NCI-H446 (cell line): ENCODE measurements at regions not wholly inside any gene's neighbourhood (a gene's known extent, or its start where the extent isn't known, plus 50 kb on each side); places are given as distances from the start of the nearest gene placed in this dataset.

ENCODE experiments used
- DNase-seq, 2 experiments: peaks; one replicate each; lab custom pipeline; 2025; lab: John Stamatoyannopoulos, UW

GRCh38 chr6:111958534-111958933 lies 85.3 kb upstream of the FYN start:
- no peak for DNase-seq

- no peak for DNase-seq
Measured at GRCh38 chr6:111959766-111960165, 86.5 kb upstream of the FYN start.

GRCh38 chr6:111967131-111967530 lies 86.8 kb upstream of the CCN6 start:
- peak in 1 of 2 experiments; percentile 6 for DNase-seq

DNA sequence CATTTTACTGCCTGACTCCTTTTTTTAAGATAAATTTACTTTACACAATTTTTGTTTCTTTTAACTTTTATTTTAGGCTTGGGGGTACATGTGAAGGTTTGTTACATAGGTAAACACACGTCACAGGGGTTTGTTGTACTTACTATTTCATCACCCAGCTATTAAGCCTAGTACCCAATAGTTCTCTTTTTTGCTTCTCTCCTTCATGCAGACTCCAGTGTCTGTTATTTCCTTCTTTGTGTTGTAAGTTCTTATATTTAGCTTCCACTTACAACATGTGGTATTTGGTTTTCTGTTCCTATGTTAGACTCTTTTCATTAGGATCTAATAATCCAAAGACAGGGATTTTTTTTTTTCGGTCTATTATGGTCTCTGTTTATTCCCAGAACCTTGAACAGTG lies 83.5 kb upstream of the CCN6 start:
- no peak for DNase-seq

GRCh38 chr6:111971181-111971841 lies 82.6 kb upstream of the CCN6 start:
- peak in 1 of 2 experiments; percentile 63 for DNase-seq

DNA sequence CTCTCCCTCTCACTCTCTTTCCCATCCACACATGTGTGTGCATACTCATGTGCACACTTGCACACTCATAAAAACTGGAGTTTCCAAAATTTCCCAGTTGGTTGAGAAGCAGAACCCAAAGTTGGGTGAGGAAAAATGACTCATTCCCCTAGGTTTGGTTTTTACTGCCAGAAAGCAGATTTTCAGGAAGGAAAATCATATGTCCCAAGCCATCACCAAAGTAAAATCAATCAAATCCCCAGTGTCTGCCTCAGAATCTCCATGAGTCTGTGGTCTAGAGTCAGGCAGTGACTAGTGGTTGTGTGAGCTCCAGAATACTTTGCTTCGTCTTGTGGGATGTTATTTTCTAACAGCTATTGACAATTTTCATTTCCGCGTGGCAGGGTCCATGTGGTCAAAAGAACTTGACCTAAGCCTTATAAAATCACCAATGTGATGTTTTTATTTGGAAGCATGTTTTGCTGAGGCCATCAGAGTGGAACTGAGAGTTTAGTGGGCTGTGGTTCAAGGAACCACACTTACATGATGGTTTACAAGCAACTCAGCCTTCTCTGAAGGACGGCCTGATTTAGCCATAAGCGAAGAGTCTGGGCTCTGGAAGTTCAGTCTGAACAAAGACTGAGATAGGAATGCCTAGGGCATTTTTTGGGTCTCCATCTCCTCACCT lies 81.9 kb upstream of the CCN6 start:
- no peak for DNase-seq

GRCh38 chr6:111972745-111973117 lies 81.2 kb upstream of the CCN6 start:
- no peak for DNase-seq

GRCh38 chr6:111973118-111973761 lies 80.7 kb upstream of the CCN6 start:
- DNase-seq = no peak

DNA sequence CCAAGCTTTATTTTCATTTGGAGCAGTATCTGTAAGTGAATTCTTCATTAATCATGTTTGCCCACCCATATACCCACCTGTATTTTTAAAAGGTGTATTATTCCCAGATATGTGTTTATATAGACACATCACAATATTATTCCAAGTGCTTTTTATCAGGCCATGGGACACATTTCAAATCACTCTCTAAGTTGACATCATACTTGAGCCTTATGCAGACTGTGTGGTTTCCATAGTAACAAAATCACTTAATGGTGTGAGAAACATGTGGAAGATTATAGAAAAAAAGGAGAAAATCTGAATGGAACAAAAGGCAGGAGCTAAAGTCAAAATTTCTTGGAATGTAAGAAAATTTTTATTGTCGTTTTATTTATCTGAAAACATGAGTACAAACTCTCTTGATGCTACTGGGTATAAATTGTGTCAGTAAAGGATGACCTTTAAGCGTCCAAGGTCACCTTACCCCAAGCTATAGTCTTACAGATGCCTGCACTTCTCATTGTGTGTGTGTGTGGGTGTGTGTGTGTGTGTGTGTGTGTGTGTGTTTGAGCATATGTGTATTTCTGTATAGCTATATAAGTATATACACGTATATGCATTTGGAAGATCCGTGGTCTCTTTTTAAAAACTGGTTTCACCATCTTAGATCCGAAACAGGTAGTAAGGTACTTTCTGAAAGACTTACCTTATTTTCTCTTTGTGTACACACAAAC lies 79.8 kb upstream of the CCN6 start:
- DNase-seq = peak in 1 of 2 experiments; percentile 6

GRCh38 chr6:111975466-111975865 lies 78.4 kb upstream of the CCN6 start:
- no peak for DNase-seq

GRCh38 chr6:111976139-111976538 lies 77.8 kb upstream of the CCN6 start:
- no peak for DNase-seq

DNA sequence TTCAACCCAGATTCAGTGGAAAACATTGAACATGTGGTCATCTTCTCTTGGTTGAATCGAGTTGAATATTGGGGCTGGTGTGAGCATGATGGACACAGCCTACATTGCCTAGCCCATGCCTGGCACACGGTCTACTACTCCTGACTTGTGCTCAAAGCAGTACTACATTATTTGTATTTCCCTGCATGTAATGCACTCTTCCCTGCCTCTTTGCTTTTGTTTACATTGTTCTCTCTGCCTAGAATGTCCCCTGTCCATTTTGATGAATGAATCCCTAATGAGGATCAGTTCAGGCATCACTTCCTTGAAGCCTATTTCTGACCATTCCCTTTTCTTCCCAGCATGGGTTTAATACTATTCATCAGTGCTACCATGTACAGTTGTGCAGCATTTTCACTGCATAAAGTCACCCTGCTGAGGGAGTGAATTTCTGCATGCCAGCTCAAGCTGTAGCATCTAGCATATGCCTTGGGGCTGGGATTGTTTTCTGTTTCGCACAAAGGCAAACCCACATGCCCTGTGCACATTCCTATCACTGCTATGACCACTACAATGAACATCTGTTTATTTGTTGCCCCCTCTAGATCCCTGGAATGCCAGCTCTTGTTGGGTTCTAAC lies 75.3 kb upstream of the CCN6 start:
- no peak for DNase-seq

DNA sequence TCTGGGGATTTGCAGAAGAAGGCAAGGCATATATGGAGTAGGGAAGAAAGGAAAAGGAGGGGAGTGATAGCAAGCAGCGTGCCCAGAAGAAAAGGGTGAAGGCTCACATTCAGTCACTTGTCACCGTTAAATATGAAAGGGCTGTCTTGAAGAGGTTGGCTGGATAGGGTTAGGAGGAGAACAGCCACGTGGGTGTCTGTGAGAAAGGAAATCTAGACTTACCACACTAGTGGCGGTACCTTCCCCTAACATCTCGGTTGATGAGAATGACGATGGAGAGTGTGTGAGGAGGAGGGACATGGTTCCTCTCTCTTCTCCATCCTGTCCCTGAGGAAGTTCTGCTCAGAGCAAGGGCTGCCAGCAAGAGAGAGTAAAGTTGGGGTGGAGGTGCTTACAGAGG lies 74.3 kb upstream of the CCN6 start:
- no peak for DNase-seq

DNA sequence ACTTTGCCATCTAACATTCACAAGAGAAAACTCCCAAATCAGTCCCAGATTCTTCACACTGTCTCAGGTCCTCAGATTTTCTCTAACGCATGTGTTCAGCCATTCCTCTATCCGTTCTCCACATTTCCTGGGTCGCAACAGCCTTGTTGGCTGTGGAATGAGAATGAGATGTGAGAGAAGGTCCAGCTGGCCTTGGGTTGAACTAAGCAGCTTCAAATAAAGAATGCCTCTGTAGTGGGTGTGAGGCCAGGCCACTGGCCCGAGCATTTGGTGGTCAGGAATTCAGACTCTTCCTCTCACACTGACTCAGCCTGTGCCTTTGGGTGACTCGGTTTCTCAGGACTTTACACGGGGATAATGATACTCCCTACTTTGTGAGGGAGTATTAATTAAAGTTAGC lies 73.8 kb upstream of the CCN6 start:
- DNase-seq = no peak

DNA sequence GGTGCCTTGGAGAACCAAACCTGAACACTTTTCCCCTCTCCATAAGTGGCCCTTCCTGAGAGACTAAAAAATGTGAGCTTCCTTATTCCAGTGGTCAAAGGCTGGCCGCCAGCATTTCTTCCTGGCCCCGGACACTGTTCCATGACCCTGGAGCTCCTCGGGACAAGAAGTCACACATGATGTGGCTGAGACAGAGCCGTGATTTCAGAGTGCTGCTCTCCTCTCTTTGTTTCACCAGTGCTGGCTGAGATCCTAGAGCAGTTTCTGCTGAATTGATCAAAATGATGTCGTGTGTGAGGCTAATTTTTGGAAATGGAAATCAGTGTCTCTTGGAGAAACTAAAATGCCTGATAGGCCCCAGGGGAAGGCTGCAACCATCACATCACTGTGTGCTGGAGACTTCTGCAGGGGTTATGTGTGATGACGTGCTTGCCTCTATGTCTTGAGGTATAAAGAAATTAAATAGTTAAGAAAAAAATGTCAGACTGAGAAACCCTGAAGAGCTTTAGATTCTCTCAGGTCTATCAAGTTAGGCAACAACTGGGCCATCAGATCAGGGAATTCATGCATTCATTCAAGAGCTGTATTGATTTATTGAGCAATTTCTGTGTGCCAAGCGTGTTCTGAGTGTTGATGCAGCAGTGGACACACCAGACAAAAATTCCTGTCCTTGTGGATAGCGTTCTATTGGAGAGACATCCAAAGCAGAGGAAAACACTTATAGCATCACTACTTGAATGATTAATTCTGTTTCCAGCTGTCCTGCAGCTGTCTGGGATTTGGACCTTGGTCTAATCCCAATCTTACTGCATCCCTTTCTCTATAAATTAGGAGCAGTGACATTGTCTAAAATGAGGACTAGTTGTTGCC lies 72.7 kb upstream of the CCN6 start:
- DNase-seq = no peak

- DNase-seq = no peak
Measured at GRCh38 chr6:111982681-111983080, 71.2 kb upstream of the CCN6 start.

GRCh38 chr6:111983193-111983592 lies 70.7 kb upstream of the CCN6 start:
- no peak for DNase-seq

- no peak for DNase-seq
Measured at GRCh38 chr6:111984081-111984480, 69.8 kb upstream of the CCN6 start.

GRCh38 chr6:111984516-111985201 lies 69.2 kb upstream of the CCN6 start:
- no peak for DNase-seq

DNA sequence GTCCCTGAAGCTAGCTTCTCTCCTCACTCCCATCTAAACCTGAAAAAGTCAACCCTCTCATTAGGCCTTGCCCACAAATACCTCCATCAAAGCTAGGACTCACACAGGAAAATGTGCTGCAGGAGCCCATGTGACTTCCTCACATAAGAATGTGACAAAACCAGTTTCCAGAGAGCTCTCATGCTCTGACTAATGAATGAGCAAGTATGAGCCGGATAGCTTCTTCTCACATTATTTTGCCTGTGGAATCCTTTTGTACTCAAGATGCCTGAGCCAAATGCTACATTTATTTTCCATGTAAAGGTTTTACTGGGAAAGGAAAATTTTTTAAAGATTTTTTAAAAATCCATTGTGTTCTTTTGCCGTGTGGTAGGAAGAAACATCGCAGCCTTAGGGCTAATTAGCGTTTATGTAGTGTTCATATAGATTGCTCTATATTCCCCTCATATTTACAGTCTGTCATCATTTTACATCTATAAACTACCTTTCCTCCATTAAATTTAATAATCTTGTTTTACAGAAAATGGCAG lies 68.6 kb upstream of the CCN6 start:
- DNase-seq = no peak

DNA sequence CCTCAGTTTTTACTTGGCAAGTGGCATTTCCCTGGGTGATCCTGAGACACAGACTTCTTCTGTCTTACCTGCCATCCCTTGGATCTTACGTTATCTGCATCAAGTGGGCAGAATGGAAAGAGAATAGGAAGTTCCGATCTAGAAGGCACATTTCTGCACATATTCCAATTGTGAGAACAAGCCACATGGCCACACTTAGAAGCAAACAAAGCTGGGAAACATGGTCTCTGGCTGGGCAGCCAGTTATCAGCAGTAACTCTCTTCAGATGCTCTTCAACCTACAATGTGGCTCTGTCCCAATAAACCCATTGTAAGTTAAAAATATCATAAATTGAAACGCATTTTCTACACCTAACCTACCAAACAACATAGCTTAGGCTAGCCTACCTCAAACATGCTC lies 67.3 kb upstream of the CCN6 start:
- DNase-seq = no peak
